Left forelimb (tissue), 1 donor: ENCODE measurements at regions not wholly inside any gene's neighbourhood (a gene's known extent, or its start where the extent isn't known, plus 50 kb on each side); places are given as distances from the start of the nearest gene placed in this dataset.

Source experiments
- DNase-seq: peaks from one replicate; pipeline ENCODE4 v3.0.0-alpha.2; 2018; ENCODE audit warnings: low spot score

DNA sequence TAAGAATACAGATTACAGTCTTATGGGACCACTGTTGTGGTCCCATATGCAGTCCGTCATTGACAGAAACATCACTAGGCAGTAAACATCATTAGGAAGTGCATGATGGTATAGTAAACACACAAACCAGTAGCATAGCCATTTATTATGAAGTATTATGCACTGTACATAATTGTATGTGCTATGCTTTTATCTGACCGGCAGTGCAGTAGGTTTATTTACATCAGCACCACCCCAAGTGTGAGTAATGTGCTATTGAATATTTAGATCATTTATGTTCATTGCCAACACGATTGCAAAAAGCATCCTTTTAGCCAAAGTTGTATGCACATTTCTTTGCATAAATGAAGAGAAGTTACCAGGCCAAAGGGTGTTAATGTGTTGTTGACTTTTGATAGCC lies 531.6 kb upstream of the TBX3 start:
- no peak for DNase-seq

DNA sequence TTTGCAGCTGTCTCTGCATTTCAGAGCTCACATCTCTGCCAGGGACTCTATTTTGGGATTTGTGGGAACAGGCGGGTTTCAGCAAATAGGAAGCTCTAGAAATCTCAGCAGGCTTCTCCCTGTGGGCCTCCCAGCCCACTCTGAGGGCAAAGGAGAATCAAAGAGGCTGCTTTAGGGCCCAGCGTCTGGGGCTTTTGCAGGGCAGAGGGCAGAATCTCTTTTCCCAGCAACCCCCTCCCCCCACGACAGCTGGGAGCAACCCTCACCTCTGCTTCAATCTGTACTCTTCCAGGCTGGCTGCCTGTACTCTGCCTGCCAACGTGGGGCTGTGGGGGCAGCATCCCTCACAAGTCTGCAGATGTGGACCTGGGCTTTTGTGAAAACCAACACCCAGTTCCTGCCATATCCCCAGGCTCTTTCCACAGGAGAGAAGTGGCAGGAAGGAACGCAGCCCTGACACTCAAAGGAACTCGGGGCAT lies 529.6 kb upstream of the TBX3 start:
- peak; percentile 70 for DNase-seq

DNA sequence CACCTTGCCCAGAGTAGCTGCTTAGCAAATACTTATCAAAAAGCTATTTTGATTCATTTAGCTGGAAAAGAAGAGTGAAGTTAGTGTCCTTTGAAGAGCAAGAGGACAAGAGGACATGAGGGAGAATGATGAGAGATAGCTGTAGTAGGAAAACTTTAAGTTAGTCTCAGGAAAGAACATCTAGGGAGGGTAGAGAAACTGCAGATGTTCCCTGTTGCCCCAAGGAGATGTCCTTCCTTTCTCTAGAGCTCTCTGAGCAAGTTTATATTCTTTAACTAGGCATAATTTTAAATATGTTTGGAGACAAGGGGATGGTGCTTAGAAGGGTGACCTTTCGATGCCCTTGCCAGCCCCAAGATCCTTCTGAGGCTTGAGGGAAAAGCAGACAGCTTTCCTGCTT lies 529.1 kb upstream of the TBX3 start:
- no peak for DNase-seq

DNA sequence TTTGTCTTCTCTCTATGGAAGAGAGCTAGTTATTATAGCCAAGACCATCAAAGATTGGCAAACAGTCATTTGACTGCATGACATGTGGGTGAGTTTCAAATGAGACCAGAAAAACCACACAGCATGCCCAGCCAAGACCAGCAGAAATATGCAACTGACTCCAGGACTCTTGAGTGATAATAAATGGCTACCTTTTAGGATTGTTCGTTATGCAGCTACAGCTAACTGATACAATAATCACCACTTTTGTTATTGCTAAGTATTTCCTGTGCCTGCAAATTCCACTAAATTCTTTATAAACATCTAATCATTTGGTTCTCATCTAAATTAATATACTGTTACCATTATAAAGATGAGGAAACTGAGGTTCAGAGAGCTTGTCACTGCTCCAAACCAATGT lies 528.4 kb upstream of the TBX3 start:
- DNase-seq: no peak

DNA sequence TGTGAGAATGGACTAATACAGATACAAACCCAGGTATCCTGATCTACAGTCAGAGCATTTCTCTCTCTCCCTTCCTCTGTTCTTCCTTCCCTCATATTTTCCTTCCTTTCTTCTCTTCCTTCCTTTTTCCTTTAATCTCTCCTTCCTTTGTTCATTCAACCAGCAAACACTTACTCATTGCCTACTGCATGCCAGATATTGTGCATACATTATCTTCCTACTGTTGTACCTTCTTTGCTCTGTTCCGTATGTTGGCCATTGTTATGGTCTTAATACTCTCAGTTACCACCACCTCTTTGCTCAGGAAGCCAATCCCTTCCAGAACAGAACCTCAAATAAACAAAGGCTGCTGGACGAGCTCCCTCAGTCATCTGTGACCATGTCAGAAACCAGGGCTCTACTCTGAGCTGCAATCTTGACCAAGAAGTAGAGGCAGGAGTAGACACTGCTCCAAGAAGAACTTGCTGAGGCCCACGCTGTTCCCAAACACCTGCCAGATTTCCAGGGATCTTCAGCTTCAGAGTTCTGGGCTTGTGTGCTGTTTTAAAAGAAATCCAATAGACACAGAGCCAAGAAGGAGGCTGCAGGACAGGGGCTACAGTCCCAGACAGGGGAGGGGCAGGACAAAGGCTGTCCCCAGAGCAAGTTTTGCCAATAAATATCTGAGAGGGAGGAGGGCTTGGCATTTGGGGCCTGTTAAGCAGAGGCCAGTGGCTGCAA lies 526.7 kb upstream of the TBX3 start:
- no peak for DNase-seq

DNA sequence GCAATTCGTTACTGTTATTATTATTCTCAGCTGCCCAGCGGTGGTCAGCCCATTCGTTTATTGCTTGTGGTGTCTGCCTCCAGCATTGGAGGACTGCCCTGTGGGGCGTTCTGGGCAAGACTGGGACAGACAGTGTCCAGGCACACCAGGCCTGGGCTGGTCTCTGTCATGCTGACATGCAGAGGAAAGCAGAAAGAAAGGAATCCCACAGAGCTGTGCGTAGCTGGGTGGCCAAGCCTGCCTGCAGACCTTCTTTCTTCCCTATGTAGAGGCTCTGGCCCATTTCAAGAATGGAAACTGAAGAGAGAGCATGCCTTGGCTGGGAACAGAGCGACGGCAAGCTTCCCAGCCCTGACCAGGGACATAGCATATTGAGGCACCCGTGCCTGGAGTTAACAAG lies 525.3 kb upstream of the TBX3 start:
- no peak for DNase-seq

DNA sequence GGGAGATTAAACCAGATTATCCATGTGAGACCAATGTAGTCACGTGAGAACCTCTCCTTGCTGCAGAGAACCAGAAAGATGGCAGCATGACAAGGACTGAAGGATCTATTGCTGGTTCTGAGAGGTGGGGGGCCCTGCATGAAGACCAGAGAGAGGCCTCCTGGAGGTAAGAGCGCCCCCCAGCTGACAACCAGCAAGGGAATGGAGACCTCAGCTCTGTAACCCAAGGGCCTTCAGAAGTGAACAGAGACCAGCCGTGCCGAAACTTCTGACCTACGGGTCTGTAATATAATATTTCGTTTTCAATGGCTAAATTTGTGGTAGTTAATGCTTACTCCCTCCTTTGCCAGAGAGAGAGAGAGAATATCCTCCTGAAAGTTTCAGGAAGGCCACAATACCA lies 524.1 kb upstream of the TBX3 start:
- DNase-seq: no peak

DNA sequence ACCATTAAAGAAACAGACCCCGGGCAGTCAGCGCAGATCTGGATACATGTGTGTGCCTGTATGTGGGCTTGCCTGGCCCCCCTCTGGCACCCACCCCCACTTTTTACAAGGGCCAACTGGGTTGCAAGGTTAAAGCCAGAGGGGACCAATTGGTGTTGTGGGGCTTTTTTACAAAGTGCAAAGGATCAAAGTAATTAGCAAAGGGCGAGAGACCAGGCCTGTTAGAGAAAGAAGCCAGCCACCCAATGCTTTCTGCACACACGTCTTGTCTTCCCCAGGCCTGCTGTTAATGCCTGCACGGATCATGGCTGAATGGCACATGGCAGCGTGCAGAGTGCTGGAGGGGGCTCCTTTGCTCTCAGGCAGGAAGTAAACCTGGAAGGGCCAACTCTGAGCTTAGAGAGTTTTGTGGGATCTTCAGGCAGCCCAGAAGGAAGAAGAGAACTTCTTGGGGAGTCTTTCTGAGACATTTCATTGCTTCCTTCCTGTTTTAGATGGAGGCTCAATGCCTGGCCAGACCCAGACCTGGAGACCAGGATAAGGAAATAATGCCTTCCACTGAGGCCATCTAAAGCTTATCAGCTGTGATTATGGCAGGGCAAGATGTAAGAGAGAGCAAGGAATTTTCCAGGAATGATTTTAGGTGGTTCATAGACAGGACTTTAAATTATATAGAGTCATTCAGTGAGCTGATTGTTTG lies 523.4 kb upstream of the TBX3 start:
- DNase-seq: no peak

DNA sequence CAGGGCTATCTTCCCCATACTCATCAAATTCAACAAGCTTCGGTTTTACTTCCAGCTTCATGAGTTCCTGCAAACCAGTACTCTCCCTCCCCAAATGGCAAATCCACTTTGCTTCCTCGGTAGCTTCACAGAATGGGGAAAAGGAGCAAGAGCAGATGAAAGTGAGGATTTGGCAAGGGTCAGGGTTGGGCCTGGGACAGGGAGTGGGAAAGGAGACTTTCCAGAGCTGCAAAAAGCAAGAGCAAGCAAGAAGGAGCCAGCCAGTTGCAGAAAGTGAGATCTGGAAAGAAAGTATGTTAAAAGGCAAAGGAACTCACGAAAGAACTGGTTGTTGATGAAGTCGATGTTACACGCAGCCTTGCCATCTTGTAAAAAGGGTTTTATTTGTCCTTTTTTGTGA lies 522.8 kb upstream of the TBX3 start:
- no peak for DNase-seq

DNA sequence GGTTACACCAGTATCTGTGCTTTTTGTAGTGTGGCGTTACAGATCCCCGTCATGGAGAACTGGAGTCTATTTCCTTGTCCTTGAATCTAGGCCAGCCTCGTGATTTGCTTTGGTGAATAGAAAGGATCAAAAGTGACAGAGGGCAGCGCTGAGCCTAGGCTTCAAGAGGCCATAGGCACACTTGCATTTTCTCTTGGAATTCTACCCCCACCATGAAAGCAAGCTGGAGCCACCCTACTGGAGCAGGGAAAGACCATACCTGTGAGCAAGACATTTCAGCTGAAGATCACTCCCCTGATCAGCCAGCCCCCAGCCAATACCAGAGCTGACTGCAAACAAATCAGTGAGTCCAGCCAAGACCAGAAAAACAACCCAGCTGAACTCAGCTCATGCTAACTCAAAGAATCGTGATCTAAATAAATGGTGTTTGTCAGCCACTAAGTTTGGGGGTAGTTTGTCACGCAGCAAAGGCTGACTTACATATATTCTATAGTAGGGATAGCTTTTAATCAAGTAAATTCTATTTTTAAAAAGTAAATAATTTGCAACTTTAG lies 521.9 kb upstream of the TBX3 start:
- no peak for DNase-seq

DNA sequence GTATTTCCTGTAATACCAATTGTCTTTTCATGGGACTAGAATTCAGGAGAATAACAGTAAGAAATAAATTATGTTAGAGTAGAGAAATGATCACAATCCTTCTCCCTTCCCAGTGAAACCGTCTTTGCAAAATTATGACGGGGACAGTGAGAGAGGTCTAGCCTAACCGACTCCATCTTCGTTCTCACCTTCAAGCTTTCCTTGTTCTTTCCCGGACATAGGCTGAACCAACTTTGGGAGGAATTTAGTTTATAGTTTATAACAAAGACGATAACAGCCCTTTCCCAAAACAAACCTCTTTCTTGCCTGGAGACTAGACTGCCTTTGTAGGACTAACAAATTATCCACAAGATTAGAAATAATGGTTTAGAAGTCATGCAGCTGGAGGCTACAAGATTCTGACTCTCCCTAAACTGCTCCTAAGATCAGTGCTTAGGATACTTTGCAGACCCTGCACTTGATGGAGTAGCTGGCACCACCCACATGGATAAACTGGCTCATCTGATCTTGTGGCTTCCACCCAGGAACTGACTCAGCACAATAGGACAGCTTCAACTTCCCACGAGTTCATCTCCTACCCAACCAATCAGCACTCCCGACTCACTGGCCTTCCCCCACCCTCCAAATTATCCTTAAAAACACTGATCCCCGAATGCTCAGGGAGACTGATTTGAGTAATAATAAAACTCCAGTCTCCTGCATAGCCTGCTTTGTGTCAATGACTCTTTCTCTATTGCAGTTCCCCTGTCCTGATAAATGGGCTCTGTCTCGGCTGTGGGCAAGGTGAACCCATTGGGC lies 521.2 kb upstream of the TBX3 start:
- DNase-seq: no peak

DNA sequence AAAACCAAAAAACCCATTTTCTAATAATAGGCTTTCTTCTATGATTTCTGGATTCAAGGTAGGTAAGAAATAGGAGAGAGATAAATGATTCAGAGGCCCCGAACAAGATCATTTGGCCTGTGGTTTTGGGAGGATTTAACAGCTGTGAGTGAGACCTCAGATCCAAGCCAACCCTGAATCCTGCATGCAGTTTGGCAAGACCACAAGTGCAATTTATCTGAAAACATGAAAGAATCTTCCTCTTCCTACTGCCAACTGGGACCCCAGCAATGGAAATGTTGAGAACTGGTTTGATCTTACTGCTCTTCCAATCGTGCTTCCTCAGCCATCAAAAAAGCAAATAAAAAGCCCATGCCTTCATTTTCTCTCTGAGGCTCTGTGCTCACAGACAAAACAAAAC lies 519.7 kb upstream of the TBX3 start:
- DNase-seq: no peak

DNA sequence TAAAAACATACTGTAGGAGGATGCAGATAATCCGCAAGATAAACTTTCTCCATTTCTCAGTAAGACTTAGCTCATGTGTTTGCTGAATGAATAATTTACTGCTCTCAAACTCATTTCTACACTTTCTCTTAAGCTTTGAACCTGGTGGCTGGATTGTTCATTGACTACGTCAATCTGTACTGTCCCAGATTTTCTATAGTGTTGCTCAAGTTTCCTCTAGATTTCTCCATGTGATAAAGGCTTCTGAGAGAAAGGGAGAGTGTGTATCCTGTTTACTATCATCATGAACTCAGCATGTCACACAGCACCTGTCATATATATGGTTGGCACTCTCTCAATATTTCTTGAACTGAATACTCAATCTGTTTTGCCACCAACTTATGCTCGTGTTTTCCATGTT lies 518.0 kb upstream of the TBX3 start:
- no peak for DNase-seq

DNA sequence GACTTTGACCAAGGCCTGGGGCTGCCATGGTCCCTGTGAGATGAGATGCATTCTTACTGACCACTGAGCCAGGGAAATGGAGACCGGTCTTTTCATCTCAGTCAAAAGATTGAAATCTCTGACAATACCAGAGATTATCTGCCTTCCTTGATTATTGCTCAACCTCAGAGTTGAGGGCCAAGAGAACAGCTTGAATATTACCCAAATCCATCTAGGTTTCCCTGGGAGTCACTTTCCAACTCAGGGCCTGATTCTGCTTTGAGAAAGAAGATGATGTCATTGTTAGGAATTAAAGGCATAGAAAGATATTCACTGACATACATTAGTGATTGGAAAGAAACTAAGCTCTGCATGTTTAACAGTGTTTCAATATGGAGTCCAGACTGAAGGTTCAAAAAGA lies 515.9 kb upstream of the TBX3 start:
- DNase-seq: no peak

DNA sequence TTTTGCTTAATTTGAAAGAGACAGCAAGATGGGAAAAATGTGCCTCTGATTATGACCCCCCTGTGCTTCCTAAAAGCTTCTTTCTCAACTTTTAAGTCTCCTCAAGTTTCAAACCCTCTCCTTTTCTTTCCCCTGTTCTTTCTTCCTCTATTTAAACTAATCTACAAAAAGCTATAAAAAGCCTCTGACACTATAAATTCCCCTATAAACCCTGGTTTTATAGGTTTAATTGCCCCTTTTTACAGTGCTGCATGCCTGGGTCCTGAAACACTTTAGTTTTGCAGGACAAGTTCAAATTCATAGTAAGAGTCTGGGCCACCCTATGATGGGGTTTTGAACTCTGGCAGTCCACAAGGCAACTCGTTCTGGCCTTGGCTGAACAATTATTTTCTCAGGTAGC lies 510.9 kb upstream of the TBX3 start:
- DNase-seq: no peak

DNA sequence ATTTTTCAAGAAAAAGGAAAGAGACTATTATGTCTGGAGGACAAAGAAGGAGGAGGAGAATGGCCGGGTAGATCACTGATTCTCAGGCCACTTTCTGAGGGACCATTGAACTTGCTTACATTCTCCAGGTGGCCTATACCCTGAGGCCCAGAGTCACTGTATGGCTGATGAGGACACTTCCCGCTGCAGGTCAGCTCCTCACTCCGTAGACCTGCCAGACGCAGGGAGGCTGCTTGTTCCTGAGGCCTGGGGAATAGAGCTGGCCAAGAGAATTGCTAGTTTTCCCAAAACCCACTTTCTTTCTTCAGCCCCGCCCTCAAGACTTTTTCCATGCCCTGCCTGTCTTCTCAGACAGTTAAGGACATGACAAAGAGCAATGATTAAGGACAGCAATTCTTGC lies 510.5 kb upstream of the TBX3 start:
- no peak for DNase-seq

DNA sequence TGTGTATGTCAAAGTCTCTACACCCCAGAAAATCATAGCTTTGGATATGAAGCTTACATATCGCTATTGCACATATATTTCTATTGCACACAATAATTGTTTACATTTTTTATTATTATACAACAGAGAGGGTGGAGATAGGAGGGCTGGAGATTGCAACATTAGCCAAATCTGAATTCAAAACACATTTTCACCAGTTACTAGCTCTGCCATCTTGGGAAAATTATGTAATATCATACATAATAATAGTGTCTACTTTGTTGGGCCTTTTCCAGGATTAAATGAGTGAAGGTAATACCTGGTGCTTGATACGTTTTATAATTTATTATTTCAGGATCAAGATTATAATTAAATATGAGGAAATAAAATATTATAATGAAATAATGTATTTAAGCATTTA lies 507.4 kb upstream of the TBX3 start:
- no peak for DNase-seq

DNA sequence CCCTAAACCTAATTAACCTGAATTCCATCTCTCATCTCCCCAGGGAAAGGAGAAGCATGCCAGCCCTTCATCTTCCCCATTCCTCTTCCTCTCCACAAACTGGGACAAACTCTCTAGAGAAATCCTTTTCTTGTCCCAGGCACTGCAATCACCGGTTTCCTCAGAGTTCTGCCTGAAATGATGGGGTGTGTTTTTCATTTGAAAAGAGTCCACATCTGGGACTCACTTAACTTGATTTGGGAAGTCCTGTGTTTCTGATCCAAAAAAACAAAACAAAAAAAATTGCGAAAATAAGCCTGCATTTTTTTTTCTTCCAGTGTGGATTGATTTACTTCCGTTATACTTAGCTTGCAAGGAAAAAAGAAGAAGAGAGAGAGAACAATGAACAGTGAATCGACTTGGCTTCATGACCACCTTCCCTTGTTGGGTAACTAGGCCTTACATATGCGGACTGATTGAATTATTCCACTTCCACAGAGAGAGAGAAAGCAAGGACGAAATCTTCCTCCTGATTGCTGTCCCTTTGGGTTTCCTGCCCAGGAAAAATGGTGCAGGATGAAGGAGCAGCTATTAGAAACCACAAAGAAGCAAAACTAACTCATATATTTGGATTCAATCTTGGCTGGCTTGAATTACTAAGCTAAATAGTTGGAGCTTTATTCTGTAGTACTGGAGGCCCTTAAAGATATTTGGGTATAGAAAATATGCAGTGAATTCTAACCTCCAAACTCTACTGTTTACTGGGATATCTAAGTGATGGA lies 506.2 kb upstream of the TBX3 start:
- no peak for DNase-seq

DNA sequence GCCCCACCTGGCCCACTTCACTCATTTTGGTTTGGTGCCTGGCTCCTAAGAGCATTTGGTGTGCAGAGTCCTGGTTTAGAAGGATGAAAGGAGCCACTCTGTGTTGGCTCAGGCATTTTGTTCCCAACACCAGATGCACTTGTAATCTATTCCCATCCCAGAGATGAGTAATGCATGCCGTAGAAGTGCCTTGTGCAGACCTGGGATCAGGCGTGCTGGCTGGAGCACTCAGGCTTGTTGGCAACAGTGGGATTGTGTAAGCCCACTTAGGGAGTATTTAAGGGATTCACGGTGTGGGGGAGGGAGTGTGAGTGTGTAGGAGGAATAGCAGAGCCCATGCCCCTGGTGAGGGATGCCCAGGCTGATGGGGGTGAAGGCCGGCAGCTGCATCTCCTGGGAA lies 501.5 kb upstream of the TBX3 start:
- no peak for DNase-seq

DNA sequence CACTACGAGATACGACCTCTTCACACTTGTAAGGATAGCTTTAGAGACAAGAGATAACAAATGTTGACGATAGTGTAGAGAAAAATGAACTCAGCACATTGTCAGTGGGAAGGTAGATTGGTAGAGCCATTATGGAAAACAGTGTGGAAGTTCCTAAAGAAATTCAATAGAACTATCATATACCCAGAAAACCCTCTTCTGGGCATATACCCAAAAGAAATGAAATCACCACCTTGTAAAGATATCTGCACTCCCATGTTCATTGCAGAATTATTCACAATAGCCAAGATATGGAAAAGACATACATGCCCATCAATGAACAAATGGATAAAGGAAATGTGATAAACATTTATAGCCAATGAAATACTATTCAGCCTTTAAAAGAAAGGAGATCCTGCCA lies 499.8 kb upstream of the TBX3 start:
- no peak for DNase-seq

DNA sequence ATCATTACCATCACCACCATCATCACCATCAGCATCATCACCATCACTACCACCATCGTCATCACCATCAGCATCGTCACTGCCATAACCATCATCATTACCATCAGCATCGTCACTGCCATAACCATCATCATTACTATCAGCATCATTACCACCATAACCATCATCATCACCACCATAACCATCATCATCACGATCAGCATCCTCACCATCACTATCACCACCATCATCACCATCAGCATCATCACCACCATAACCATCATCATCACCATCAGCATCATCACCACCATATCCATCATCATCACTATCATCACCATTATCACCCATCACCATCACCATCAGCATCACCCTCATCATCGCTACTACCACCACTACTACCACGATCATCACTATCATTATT lies 493.9 kb upstream of the TBX3 start:
- DNase-seq: no peak
